ENCODE measurements at regions not wholly inside any gene's neighbourhood (a gene's known extent, or its start where the extent isn't known, plus 50 kb on each side); places are given as distances from the start of the nearest gene placed in this dataset.

DNA sequence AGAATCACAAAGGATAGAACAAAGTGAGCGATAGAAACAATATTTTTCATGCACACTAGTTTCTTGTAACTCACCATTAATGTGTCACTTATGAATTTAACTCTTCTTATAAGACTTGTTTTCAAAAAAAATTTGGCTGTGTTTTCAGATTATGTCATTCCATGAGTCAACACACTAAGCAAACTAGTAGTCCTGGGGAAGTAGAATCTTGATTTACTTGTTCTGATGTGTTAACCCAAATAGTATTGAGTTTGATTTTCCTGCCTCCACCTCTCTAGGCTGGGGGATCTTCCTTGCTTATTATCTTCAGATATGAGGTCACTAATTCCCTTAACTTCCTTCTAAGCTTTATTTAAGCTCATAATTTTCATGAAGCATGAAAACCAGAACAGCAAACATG lies 151.0 kb upstream of the SEL1L start (continued):
- TF ChIP-seq, protein P1, sequence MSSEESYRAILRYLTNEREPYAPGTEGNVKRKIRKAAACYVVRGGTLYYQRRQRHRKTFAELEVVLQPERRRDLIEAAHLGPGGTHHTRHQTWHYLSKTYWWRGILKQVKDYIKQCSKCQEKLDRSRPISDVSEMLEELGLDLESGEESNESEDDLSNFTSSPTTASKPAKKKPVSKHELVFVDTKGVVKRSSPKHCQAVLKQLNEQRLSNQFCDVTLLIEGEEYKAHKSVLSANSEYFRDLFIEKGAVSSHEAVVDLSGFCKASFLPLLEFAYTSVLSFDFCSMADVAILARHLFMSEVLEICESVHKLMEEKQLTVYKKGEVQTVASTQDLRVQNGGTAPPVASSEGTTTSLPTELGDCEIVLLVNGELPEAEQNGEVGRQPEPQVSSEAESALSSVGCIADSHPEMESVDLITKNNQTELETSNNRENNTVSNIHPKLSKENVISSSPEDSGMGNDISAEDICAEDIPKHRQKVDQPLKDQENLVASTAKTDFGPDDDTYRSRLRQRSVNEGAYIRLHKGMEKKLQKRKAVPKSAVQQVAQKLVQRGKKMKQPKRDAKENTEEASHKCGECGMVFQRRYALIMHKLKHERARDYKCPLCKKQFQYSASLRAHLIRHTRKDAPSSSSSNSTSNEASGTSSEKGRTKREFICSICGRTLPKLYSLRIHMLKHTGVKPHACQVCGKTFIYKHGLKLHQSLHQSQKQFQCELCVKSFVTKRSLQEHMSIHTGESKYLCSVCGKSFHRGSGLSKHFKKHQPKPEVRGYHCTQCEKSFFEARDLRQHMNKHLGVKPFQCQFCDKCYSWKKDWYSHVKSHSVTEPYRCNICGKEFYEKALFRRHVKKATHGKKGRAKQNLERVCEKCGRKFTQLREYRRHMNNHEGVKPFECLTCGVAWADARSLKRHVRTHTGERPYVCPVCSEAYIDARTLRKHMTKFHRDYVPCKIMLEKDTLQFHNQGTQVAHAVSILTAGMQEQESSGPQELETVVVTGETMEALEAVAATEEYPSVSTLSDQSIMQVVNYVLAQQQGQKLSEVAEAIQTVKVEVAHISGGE (tag by site-specific recombination; conservative IDR thresholded peaks at IDR 0.05; ENCODE audit: low read depth): no peak
- TF ChIP-seq, protein P2, sequence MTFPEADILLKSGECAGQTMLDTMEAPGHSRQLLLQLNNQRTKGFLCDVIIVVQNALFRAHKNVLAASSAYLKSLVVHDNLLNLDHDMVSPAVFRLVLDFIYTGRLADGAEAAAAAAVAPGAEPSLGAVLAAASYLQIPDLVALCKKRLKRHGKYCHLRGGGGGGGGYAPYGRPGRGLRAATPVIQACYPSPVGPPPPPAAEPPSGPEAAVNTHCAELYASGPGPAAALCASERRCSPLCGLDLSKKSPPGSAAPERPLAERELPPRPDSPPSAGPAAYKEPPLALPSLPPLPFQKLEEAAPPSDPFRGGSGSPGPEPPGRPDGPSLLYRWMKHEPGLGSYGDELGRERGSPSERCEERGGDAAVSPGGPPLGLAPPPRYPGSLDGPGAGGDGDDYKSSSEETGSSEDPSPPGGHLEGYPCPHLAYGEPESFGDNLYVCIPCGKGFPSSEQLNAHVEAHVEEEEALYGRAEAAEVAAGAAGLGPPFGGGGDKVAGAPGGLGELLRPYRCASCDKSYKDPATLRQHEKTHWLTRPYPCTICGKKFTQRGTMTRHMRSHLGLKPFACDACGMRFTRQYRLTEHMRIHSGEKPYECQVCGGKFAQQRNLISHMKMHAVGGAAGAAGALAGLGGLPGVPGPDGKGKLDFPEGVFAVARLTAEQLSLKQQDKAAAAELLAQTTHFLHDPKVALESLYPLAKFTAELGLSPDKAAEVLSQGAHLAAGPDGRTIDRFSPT (tag by site-specific recombination; IDR thresholded peaks at IDR 0.05): no peak
- TF ChIP-seq ZNF155 (tag by site-specific recombination; IDR thresholded peaks at IDR 0.05): no peak
- TF ChIP-seq, protein P3, sequence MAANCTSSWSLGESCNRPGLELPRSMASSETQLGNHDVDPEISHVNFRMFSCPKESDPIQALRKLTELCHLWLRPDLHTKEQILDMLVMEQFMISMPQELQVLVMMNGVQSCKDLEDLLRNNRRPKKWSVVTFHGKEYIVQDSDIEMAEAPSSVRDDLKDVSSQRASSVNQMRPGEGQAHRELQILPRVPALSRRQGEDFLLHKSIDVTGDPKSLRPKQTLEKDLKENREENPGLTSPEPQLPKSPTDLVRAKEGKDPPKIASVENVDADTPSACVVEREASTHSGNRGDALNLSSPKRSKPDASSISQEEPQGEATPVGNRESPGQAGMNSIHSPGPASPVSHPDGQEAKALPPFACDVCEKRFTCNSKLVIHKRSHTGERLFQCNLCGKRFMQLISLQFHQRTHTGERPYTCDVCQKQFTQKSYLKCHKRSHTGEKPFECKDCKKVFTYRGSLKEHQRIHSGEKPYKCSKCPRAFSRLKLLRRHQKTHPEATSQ (tag by site-specific recombination; IDR thresholded peaks at IDR 0.05): no peak

DNA sequence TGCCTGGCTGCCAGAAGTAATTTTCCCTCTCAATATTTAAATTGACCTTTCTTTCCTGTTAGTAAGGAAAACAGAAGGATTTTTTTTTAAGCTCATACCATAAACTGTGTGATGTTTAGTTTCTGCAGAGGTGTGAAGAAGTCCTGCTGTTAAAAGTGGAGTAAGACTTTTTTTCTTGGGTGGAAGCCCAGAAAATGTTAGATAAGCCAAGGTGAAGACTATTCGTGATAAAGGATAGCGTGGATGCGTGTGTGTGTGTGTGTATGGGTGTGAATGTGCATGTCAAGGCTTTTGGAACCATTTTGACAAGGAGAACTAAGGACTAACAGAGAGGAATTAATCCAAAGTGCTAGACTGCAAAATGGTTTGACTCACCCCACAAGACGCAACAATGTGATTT lies 152.9 kb upstream of the SEL1L start:
- no peaks in the 10 kb centered on the region for H3K4me1 ChIP-seq (ENCODE audit: control insufficient read depth, insufficient read depth, low read length)
- TF ChIP-seq ZNF132 (tag by site-specific recombination; IDR thresholded peaks at IDR 0.05; ENCODE audit: borderline replicate concordance) (no peak), ZNF214 (tag by site-specific recombination; IDR thresholded peaks at IDR 0.05; ENCODE audit: borderline replicate concordance) (no peak), KLF16 (tag by site-specific recombination; IDR thresholded peaks at IDR 0.05) (no peak), ZNF529 (tag by site-specific recombination; IDR thresholded peaks at IDR 0.05; ENCODE audit: insufficient replicate concordance) (no peak), ZNF521 (tag by site-specific recombination; IDR thresholded peaks at IDR 0.05) (no peak), ZNF302 (tag by site-specific recombination; IDR thresholded peaks at IDR 0.05; ENCODE audit: low read depth) (no peak), ZNF658 (tag by site-specific recombination; IDR thresholded peaks at IDR 0.05) (no peak), ZNF324 (tag by site-specific recombination; IDR thresholded peaks at IDR 0.05) (no peak), ZNF274 (IDR thresholded peaks at IDR 0.05; ENCODE audit: low read length) (no peak), ZNF274 (tag by site-specific recombination; IDR thresholded peaks at IDR 0.05; ENCODE audit: borderline replicate concordance) (no peak)
- TF ChIP-seq, protein P4, sequence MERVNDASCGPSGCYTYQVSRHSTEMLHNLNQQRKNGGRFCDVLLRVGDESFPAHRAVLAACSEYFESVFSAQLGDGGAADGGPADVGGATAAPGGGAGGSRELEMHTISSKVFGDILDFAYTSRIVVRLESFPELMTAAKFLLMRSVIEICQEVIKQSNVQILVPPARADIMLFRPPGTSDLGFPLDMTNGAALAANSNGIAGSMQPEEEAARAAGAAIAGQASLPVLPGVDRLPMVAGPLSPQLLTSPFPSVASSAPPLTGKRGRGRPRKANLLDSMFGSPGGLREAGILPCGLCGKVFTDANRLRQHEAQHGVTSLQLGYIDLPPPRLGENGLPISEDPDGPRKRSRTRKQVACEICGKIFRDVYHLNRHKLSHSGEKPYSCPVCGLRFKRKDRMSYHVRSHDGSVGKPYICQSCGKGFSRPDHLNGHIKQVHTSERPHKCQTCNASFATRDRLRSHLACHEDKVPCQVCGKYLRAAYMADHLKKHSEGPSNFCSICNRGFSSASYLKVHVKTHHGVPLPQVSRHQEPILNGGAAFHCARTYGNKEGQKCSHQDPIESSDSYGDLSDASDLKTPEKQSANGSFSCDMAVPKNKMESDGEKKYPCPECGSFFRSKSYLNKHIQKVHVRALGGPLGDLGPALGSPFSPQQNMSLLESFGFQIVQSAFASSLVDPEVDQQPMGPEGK (tag by site-specific recombination; IDR thresholded peaks at IDR 0.05): no peak
- TF ChIP-seq, protein P5, sequence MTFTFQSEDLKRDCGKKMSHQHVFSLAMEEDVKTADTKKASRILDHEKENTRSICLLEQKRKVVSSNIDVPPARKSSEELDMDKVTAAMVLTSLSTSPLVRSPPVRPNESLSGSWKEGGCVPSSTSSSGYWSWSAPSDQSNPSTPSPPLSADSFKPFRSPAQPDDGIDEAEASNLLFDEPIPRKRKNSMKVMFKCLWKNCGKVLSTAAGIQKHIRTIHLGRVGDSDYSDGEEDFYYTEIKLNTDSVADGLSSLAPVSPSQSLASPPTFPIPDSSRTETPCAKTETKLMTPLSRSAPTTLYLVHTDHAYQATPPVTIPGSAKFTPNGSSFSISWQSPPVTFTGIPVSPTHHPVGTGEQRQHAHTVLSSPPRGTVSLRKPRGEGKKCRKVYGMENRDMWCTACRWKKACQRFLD (tag by site-specific recombination; IDR thresholded peaks at IDR 0.05): no peak
- TF ChIP-seq, protein P6, sequence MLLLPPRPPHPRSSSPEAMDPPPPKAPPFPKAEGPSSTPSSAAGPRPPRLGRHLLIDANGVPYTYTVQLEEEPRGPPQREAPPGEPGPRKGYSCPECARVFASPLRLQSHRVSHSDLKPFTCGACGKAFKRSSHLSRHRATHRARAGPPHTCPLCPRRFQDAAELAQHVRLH (tag by site-specific recombination; IDR thresholded peaks at IDR 0.05): no peak
- H3K4me3 ChIP-seq (ENCODE audit: low read depth, low read length): no peak overlapping the region
- H3K9me3 ChIP-seq (ENCODE audit: control insufficient read depth, insufficient read depth, low read depth, low read length): no peaks in the 10 kb centered on the region
- POLR2A ChIA-PET: no interaction called here
- CTCF ChIA-PET: no interaction called here
- H3K27ac ChIP-seq (ENCODE audit: extremely low read depth, low read depth, low read length): no peak overlapping the region
- H3K36me3 ChIP-seq (ENCODE audit: control insufficient read depth in 2 of 2, insufficient read depth in 1 of 2, low read length in 2 of 2): no peaks in the 10 kb centered on the region
